Neural cell (in vitro differentiated cells): ENCODE measurements at regions not wholly inside any gene's neighbourhood (a gene's known extent, or its start where the extent isn't known, plus 50 kb on each side); places are given as distances from the start of the nearest gene placed in this dataset.

Experiments used
- H2AFZ ChIP-seq: fragments of 200-600, 300-800 bp; sonication (generic), shearing (Covaris generic); 2 replicates; pipeline ENCODE4 v1.6.0; 2014; ENCODE audit warnings: low read depth, mild to moderate bottlenecking, antibody characterized with exemption, low read length, moderate library complexity
- H3F3A ChIP-seq: fragments of 200-600 bp; shearing (Covaris generic); 2 replicates; pipeline ENCODE4 v1.6.1; 2016; ENCODE audit warnings: mild to moderate bottlenecking, moderate library complexity, mixed read lengths, antibody characterized with exemption, low read length; ENCODE audit not compliant: insufficient read depth, poor library complexity, severe bottlenecking
- H3K27ac ChIP-seq: fragments of 200-600, 300-800 bp; sonication (generic), shearing (Covaris generic); 2 replicates; pipeline ENCODE4 v1.5.1; 2014; ENCODE audit warnings: mild to moderate bottlenecking, low read length, moderate library complexity
- H3K27me3 ChIP-seq: fragments of 300-800, 200-600 bp; sonication (generic), shearing (Covaris generic); 2 replicates; pipeline ENCODE4 v1.6.0; 2014; ENCODE audit warnings: mild to moderate bottlenecking, low read depth, low read length, moderate library complexity; ENCODE audit not compliant: insufficient read depth
- H3K36me3 ChIP-seq: fragments of 300-800, 200-600 bp; sonication (generic), shearing (Covaris generic); 2 replicates; pipeline ENCODE4 v1.5.1; 2014; ENCODE audit warnings: mild to moderate bottlenecking, antibody characterized with exemption, low read length, moderate library complexity; ENCODE audit not compliant: insufficient read depth
- H3K4me2 ChIP-seq: fragments of 300-800, 200-600 bp; sonication (generic), shearing (Covaris generic); 2 replicates; pipeline ENCODE4 v1.6.0; 2014; ENCODE audit warnings: mild to moderate bottlenecking, low read length
- H3K4me3 ChIP-seq: fragments of 300-800, 200-600 bp; sonication (generic), shearing (Covaris generic); 2 replicates; pipeline ENCODE4 v1.5.1; 2014; ENCODE audit warnings: mild to moderate bottlenecking, low read length, moderate library complexity
- H3K79me2 ChIP-seq: fragments of 200-600 bp; shearing (Covaris generic); replicated peaks from 2 replicates; pipeline ENCODE4 v1.6.0; 2014; ENCODE audit warnings: mild to moderate bottlenecking, low read length, moderate library complexity; ENCODE audit not compliant: insufficient read depth
- H3K9ac ChIP-seq: fragments of 300-800, 200-600 bp; sonication (generic), shearing (Covaris generic); 2 replicates; pipeline ENCODE4 v1.6.1; 2016; ENCODE audit warnings: mild to moderate bottlenecking, low read length, mixed read lengths
- H3K9me2 ChIP-seq: fragments of 200-600 bp; shearing (Covaris generic); 2 replicates; pipeline ENCODE4 v1.6.1; 2016; ENCODE audit warnings: mild to moderate bottlenecking, low read length, mixed read lengths; ENCODE audit not compliant: insufficient read depth
- H3K9me3 ChIP-seq: fragments of 200-600, 300-800 bp; sonication (generic), shearing (Covaris generic); 2 replicates; pipeline ENCODE4 v1.6.1; 2016; ENCODE audit warnings: mild to moderate bottlenecking, mixed run types, low read length, moderate library complexity, mixed read lengths
- H4K20me1 ChIP-seq: fragments of 200-600 bp; shearing (Covaris generic); 2 replicates; pipeline ENCODE4 v1.6.1; 2016; ENCODE audit warnings: mild to moderate bottlenecking, mixed run types; ENCODE audit not compliant: insufficient read depth
- CTCF ChIP-seq: fragments of 450-650 bp; IDR thresholded peaks from 2 replicates; pipeline ENCODE4 v1.5.1; 2014; ENCODE audit warnings: antibody characterized with exemption, mild to moderate bottlenecking, moderate library complexity; ENCODE audit not compliant: poor library complexity, severe bottlenecking
- EP300 ChIP-seq: fragments of 450-650 bp; conservative IDR thresholded peaks from 2 replicates; pipeline ENCODE4 v1.6.1; 2014; ENCODE audit warnings: antibody characterized with exemption, mild to moderate bottlenecking, moderate library complexity; ENCODE audit not compliant: poor library complexity, severe bottlenecking
- EZH2 ChIP-seq: fragments of 200-600, 300-800 bp; shearing (Covaris generic), sonication (generic); IDR thresholded peaks from 2 replicates; pipeline ENCODE4 v1.6.1; 2014; ENCODE audit warnings: antibody characterized with exemption, low read length, borderline replicate concordance, mild to moderate bottlenecking; ENCODE audit not compliant: insufficient read depth, poor library complexity, severe bottlenecking
- MXI1 ChIP-seq: fragments of 450-650 bp; conservative IDR thresholded peaks from 2 replicates; pipeline ENCODE4 v1.6.1; 2014; ENCODE audit warnings: antibody characterized with exemption, mild to moderate bottlenecking; ENCODE audit not compliant: poor library complexity, severe bottlenecking
- POLR2AphosphoS5 ChIP-seq: IDR thresholded peaks from 2 replicates; pipeline ENCODE4 v1.6.1; 2012
- RAD21 ChIP-seq: fragments of 450-650 bp; conservative IDR thresholded peaks from 2 replicates; pipeline ENCODE4 v1.6.1; 2014; ENCODE audit warnings: antibody characterized with exemption, mild to moderate bottlenecking, moderate library complexity
- REST ChIP-seq: IDR thresholded peaks from 2 replicates; pipeline ENCODE4 v1.6.1; 2012; ENCODE audit warnings: borderline replicate concordance
- SMC3 ChIP-seq: fragments of 450-650 bp; conservative IDR thresholded peaks from 2 replicates; pipeline ENCODE4 v1.6.1; 2014; ENCODE audit warnings: antibody characterized with exemption, mild to moderate bottlenecking, moderate library complexity; ENCODE audit not compliant: poor library complexity
- TAF1 ChIP-seq: IDR thresholded peaks from 2 replicates; pipeline ENCODE4 v1.6.1; 2012; ENCODE audit warnings: low read depth

- no peaks in the 10 kb centered on the region for H4K20me1 ChIP-seq
- H2AFZ ChIP-seq: no peak overlapping the region
- no peaks in the 10 kb centered on the region for H3K27me3 ChIP-seq
- H3K27ac ChIP-seq: no peak overlapping the region
- no peak overlapping the region for H3K4me3 ChIP-seq
- TF ChIP-seq EZH2 (no peak), RAD21 (no peak), MXI1 (no peak)
- H3K4me2 ChIP-seq: no peak overlapping the region
- H3F3A ChIP-seq: no peaks in the 10 kb centered on the region
- H3K79me2 ChIP-seq: no peaks in the 10 kb centered on the region
- H3K9ac ChIP-seq: no peak overlapping the region
- H3K9me2 ChIP-seq: no peaks in the 10 kb centered on the region
- no peaks in the 10 kb centered on the region for H3K36me3 ChIP-seq
- no peaks in the 10 kb centered on the region for H3K9me3 ChIP-seq
These were observed 201.5 kb upstream of the S1PR3 start for GRCh38 chr9:88789785-88790184.

- H4K20me1 ChIP-seq: no peaks in the 10 kb centered on the region
- H3K79me2 ChIP-seq: no peaks in the 10 kb centered on the region
- no peaks in the 10 kb centered on the region for H3K27me3 ChIP-seq
- H3K9me2 ChIP-seq: no peaks in the 10 kb centered on the region
- H3K9ac ChIP-seq: no peak overlapping the region
- no peak overlapping the region for H3K27ac ChIP-seq
- no peaks in the 10 kb centered on the region for H3F3A ChIP-seq
- no peak overlapping the region for H3K4me3 ChIP-seq
- TF ChIP-seq EP300 (no peak), CTCF (no peak), RAD21 (no peak), MXI1 (no peak), EZH2 (no peak), REST (no peak)
- no peaks in the 10 kb centered on the region for H3K9me3 ChIP-seq
- no peaks in the 10 kb centered on the region for H3K36me3 ChIP-seq
- H3K4me2 ChIP-seq: no peak overlapping the region
- no peak overlapping the region for H2AFZ ChIP-seq
These were observed 200.0 kb upstream of the S1PR3 start for GRCh38 chr9:88791105-88791805.

GRCh38 chr9:88792502-88792901 is 198.8 kb upstream of the S1PR3 start:
- Histone ChIP-seq H2AFZ (no peak overlapping the region), H3K4me2 (no peak overlapping the region), H3K9me3 (no peaks in the 10 kb centered on the region), H3K9ac (no peak overlapping the region), H3K27ac (no peak overlapping the region), H3K9me2 (no peaks in the 10 kb centered on the region), H3F3A (no peaks in the 10 kb centered on the region), H3K36me3 (no peaks in the 10 kb centered on the region), H3K4me3 (no peak overlapping the region), H3K27me3 (no peaks in the 10 kb centered on the region), H3K79me2 (no peaks in the 10 kb centered on the region), H4K20me1 (no peaks in the 10 kb centered on the region)
- TF ChIP-seq EP300 (no peak), TAF1 (no peak), EZH2 (no peak), POLR2AphosphoS5 (no peak), CTCF (no peak), SMC3 (no peak), MXI1 (no peak), RAD21 (no peak), REST (no peak)
